GM23248 (cell line): ENCODE measurements at regions not wholly inside any gene's neighbourhood (a gene's known extent, or its start where the extent isn't known, plus 50 kb on each side); places are given as distances from the start of the nearest gene placed in this dataset.

Experiments
- EZH2 ChIP-seq: fragments of 200-600 bp; sonication (generic); IDR thresholded peaks from 2 replicates; pipeline ENCODE4 v1.6.1; 2018; ENCODE audit warnings: antibody characterized with exemption, mild to moderate bottlenecking; ENCODE audit not compliant: insufficient read depth, poor library complexity, severe bottlenecking
- EZH2phosphoT487 ChIP-seq: fragments of 200-600 bp; sonication (generic); IDR thresholded peaks from 2 replicates; pipeline ENCODE4 v1.6.1; 2018; ENCODE audit warnings: antibody characterized with exemption, moderate library complexity, mild to moderate bottlenecking, low read depth; ENCODE audit not compliant: insufficient read depth

GRCh38 chr5:12743582-12743981, 839.3 kb upstream of the CTNND2 start:
- TF ChIP-seq EZH2phosphoT487 (no peak), EZH2 (no peak)
